Omental fat pad (tissue), 3 donors: ENCODE measurements at regions not wholly inside any gene's neighbourhood (a gene's known extent, or its start where the extent isn't known, plus 50 kb on each side); places are given as distances from the start of the nearest gene placed in this dataset.

Source experiments
- ATAC-seq: fragments of 150-250 bp; one replicate; pipeline ENCODE4 v1.9.1; 2016; ENCODE audit warnings: mild to moderate bottlenecking, moderate library complexity; ENCODE audit not compliant: low FRiP score
- DNase-seq: peaks from one replicate; pipeline ENCODE4 v3.0.0-alpha.2; 2019; ENCODE audit warnings: low spot score
- CTCF ChIP-seq, 3 donors: fragments of 450-650 bp; IDR thresholded peaks; one replicate each; pipeline ENCODE4 v1.5.1; 2016 to 2017; ENCODE audit warnings: antibody characterized with exemption in 3 of 3, mild to moderate bottlenecking in 3 of 3, moderate library complexity in 2 of 3

DNA sequence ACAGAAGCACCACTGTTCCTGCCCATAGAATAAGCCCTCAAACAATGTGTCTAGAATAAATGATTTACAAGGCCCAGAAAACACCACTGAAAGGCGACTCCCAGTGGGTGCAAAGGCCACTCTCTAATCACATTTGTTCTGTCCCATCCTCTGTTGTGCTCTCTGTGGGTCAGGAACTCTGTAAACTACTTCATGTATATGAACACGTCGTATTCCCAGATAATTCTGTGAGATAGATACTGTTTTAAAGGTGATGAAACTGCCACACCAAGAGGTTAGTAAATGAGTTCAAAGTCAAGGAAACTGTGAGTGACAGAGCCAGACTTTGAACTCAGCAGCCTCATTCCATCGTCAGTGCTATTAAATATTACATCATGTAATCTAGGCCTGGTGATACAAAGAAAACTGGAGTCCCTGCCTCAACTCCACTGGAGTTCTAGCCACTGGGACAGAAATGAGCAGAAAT is 269.7 kb upstream of the DCC start:
- DNase-seq (no peak), ATAC-seq (no peak)
- no peak for TF ChIP-seq CTCF (IDR thresholded peaks at IDR 0.05)

DNA sequence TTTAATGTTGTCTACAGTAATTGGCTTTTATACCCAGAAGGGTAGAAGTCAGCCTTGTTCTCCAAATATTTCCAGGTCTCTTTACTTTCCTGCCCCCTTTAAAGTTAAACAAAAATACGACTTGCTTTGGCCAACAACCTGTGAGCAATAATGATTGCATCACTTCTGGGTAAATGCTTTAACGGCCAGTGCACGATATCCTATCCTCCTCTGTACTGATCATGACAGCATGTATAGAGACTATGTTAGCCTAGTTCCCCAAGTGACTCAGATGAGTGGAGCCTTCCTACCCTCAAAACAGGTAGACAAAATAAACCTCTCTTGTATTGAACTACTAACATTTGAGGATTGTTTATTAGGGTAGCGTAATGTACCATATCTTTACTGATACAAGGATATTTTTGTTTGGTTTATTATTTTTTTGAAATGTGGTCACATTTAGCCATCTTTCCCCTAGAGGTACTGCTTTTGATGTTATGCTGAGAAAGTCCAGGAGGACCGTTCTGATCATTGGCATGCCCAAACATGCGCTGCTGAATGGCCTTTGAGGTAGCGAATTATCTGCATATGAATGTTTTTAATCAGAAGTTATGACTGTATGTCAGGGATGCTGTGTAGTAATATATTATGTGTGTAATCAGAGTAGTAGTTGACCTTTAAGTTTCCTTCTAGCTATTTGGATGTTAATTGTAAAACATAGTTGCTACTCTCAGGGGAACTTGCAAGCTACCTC is 262.6 kb upstream of the DCC start:
- no peak for TF ChIP-seq CTCF (IDR thresholded peaks at IDR 0.05)
- no peak for DNase-seq
- no peak for ATAC-seq

DNA sequence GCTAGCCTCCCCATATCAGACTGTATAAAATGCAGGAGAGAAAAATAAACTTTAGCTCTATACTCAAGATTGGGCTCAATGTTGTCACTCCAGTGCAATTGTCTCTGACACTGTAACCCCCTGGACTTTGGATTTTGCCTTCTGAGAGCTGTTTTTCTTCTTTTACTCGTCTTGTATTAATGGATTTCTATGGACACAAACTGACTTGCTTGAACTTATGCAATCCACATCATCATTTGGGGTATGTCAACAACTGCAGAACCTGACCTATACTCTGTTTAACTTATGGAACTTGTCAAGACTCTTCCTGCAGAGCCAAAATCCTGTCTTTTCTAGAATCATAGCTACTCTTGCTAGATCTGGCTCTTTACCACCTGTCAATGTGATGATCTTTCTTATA is 257.8 kb upstream of the DCC start:
- no peak for TF ChIP-seq CTCF (IDR thresholded peaks at IDR 0.05)
- no peak for ATAC-seq
- no peak for DNase-seq

GRCh38 chr18:52087140-52087539 is 252.9 kb upstream of the DCC start:
- no peak for DNase-seq
- no peak for TF ChIP-seq CTCF (IDR thresholded peaks at IDR 0.05)
- no peak for ATAC-seq

- ATAC-seq, result no peak
- DNase-seq, result no peak
- no peak for TF ChIP-seq CTCF (IDR thresholded peaks at IDR 0.05)
Measured at GRCh38 chr18:52090005-52090404, 250.0 kb upstream of the DCC start.

DNA sequence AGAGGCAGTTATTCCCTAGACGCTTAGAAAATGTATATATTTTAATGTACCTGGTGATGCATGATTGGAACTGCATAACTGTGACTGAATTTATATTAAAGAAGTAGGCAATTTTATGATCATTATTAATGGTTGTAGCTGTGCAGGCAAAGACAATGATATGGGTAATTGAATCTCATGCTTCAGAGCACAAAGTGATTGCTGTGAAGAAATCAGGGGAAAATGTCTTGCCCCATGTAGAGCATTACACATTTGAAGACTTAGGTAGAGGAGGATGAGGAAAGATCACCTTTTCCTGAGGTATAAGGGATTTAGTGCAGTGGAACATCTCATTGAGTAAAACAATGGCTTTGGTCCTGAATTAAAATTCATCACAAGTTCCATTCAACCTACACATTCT is 246.8 kb upstream of the DCC start:
- no peak for TF ChIP-seq CTCF (IDR thresholded peaks at IDR 0.05)
- no peak for ATAC-seq
- DNase-seq, result no peak

DNA sequence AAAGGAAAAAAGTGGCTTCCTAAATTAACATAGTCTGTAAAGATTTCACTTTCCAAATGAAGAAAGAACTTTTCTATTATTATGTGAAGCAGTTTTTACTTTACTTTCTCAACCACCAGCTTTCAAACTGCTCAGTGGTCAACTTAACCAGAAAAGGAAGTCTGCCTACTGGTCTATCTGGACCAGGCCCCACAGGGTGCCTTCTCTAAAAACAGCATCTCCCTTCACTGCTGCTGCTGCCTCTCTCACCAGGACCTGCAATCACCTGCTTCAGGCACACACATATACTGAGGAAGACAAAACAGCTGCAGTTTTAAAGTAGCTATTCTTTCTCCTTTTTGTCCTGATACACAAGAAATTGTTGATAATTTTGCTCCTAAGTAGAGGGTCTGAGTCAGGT is 221.3 kb upstream of the DCC start:
- DNase-seq, result no peak
- no peak for TF ChIP-seq CTCF (IDR thresholded peaks at IDR 0.05)
- ATAC-seq, result no peak
